ENCODE measurements at regions not wholly inside any gene's neighbourhood (a gene's known extent, or its start where the extent isn't known, plus 50 kb on each side); places are given as distances from the start of the nearest gene placed in this dataset.

DNA sequence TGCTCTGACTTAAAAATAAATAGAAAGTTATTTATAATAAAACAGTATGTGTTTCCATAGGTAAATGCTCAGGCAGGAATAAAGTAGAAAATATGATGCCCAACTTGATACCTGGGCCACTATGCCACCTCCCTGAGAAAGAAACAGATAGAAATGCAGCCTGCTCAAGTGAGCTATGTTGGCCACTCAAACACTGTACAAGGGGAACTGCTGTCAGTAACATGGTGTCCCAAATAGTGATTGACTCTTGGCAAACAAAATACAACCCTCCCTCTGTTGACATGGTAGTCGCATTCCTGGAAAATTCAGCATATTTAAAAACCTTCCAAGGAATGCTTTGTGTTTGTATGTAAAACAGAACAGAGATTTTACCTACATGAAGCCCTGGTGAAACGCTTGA is 66.9 kb upstream of the KCNE2 start:
- no peak overlapping the region for H3K27ac ChIP-seq (ENCODE audit: low read depth, low read length)
- no peaks in the 10 kb centered on the region for H3K9me3 ChIP-seq (ENCODE audit: control insufficient read depth, insufficient read depth, low read depth, low read length)
- H3K4me1 ChIP-seq (ENCODE audit: control insufficient read depth, insufficient read depth, low read length) = no peaks in the 10 kb centered on the region
- H3K27me3 ChIP-seq (ENCODE audit: control insufficient read depth, insufficient read depth, low read length) = no peaks in the 10 kb centered on the region
- H3K36me3 ChIP-seq (ENCODE audit: control insufficient read depth, insufficient read depth, low read length) = no peaks in the 10 kb centered on the region
- no peak overlapping the region for H3K9ac ChIP-seq (ENCODE audit: low read length)
- H3K4me3 ChIP-seq (ENCODE audit: low read depth, low read length) = no peak overlapping the region

DNA sequence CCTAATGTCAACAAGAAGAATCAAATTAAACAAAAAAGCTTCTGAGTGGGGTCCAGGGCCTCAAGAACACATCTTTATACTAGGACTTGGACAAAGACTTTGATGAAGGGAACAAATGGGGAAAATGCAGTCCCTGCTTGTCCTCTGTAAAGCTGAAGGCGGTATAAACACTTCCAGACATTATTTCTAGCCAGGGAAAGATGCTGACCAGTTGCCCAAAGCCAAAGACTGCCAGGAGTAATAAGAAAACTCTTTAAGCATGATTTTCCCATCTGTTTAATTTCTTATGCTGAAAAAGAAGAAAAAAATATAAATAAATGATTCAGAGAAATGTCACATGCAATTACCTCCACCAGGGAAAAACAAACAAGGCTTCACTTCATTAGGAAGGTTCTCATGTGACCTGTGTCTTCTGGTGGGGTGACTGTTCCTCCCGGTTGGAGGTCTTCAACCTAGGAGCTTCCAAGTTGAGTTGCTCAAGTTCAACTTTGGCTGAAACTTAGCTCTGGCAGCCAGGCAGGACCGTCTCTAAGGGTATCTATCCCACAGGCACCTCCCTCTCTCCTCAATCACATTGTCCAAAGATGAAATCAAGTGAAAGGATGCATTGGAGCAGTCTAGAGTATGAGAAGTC is 65.2 kb upstream of the KCNE2 start:
- H3K9ac ChIP-seq (ENCODE audit: low read length) = no peak overlapping the region
- H3K27ac ChIP-seq (ENCODE audit: low read depth, low read length) = no peak overlapping the region
- H3K27me3 ChIP-seq (ENCODE audit: control insufficient read depth, insufficient read depth, low read length) = no peaks in the 10 kb centered on the region
- no peak overlapping the region for H3K4me3 ChIP-seq (ENCODE audit: low read depth, low read length)
- H3K9me3 ChIP-seq (ENCODE audit: control insufficient read depth, insufficient read depth, low read depth, low read length) = no peaks in the 10 kb centered on the region
- no peaks in the 10 kb centered on the region for H3K36me3 ChIP-seq (ENCODE audit: control insufficient read depth, insufficient read depth, low read length)
- no peaks in the 10 kb centered on the region for H3K4me1 ChIP-seq (ENCODE audit: control insufficient read depth, insufficient read depth, low read length)

DNA sequence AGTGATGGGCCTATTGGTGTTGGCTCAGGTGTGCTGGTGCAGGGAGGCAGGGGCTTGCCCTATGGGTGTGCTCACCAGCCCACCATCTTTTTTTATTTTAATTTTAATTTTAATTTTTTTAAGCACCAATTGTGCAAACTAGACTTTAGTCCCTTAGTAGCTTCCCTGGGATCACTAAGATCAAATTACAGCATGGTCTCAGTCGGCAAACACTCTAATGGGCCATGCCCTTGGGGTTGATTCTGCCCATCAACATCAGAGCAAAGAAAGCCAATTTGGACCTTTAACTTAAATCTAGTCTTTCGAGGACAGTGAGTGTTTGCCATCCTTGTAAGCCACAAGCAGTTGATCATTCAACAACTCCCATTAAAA is 64.7 kb upstream of the KCNE2 start:
- Histone ChIP-seq H3K36me3 (ENCODE audit: control insufficient read depth, insufficient read depth, low read length) (no peaks in the 10 kb centered on the region), H3K9ac (ENCODE audit: low read length) (no peak overlapping the region), H3K4me1 (ENCODE audit: control insufficient read depth, insufficient read depth, low read length) (no peaks in the 10 kb centered on the region), H3K27me3 (ENCODE audit: control insufficient read depth, insufficient read depth, low read length) (no peaks in the 10 kb centered on the region), H3K27ac (ENCODE audit: low read depth, low read length) (no peak overlapping the region), H3K4me3 (ENCODE audit: low read depth, low read length) (no peak overlapping the region), H3K9me3 (ENCODE audit: control insufficient read depth, insufficient read depth, low read depth, low read length) (no peaks in the 10 kb centered on the region)

DNA sequence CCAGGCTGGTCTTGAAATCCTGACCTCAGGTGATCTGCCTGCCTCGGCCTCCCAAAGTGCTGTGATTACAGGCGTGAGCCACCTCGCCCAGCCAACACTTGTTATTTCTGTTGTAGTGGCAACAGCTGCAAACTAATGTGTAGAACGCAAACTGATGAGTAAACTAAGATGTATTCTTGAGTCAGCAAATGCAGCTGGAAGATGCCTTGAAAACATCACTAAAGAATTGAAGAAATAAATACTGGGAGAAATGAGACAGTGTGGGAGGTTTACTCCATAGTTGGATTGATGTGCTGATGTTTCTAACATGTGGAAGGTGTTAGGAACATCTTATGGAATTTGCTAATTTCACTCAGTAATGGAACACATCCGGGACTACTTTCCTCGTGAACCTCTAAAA is 61.3 kb upstream of the KCNE2 start:
- no peaks in the 10 kb centered on the region for H3K4me1 ChIP-seq (ENCODE audit: control insufficient read depth, insufficient read depth, low read length)
- no peak overlapping the region for H3K9ac ChIP-seq (ENCODE audit: low read length)
- H3K9me3 ChIP-seq (ENCODE audit: control insufficient read depth, insufficient read depth, low read depth, low read length) = no peaks in the 10 kb centered on the region
- no peaks in the 10 kb centered on the region for H3K36me3 ChIP-seq (ENCODE audit: control insufficient read depth, insufficient read depth, low read length)
- H3K27me3 ChIP-seq (ENCODE audit: control insufficient read depth, insufficient read depth, low read length) = no peaks in the 10 kb centered on the region
- H3K27ac ChIP-seq (ENCODE audit: low read depth, low read length) = no peak overlapping the region
- H3K4me3 ChIP-seq (ENCODE audit: low read depth, low read length) = no peak overlapping the region

DNA sequence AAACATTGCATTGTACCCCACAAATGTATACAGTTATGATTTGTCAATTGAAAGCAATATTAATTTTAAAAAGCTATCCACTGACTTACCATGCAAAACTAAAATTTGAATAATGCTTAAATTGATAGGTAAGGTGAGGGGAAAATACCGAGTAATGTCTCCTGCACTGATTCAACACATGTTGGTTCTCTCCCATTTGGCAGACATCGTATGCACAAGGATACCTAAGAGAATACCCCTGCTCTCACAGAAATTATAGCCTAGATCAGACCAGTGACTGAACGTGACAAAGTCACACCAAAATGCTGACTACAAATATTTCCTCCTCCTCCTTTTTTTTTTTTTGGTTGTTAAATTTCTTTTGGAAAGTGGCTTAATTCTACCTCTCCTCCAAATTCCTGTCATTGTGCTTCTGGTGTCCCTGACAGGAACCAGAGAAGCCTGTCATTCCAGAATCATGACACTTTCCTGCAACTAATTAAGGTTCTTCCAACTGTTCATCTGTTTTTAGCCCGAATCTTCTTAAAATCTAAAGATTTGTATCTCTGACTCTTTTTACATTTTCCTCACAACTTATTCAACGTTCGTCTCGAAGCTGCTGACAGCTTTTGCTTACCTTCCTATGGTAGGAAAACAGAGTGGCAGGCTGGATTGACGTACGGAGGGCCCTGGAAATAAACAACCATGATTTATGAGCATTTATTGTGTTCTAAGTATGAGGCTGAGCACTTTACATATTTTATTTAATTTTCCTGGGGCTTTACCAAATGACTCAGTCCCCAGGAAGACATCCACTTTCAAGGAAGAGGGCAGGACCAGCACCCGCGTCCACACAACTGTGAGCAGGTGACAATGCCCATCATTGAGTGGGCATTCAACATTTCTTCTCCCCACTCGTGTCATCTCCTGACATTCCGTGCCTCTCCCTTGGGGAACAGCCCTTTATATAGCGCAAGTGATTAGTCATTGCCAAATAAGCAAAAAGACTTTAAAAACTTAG is 57.9 kb upstream of the KCNE2 start:
- Histone ChIP-seq H3K27ac (ENCODE audit: low read depth, low read length) (no peak overlapping the region), H3K4me1 (ENCODE audit: control insufficient read depth, insufficient read depth, low read length) (no peaks in the 10 kb centered on the region), H3K9me3 (ENCODE audit: control insufficient read depth, insufficient read depth, low read depth, low read length) (no peaks in the 10 kb centered on the region), H3K27me3 (ENCODE audit: control insufficient read depth, insufficient read depth, low read length) (no peaks in the 10 kb centered on the region), H3K4me3 (ENCODE audit: low read depth, low read length) (no peak overlapping the region), H3K9ac (ENCODE audit: low read length) (no peak overlapping the region), H3K36me3 (ENCODE audit: control insufficient read depth, insufficient read depth, low read length) (no peaks in the 10 kb centered on the region)

DNA sequence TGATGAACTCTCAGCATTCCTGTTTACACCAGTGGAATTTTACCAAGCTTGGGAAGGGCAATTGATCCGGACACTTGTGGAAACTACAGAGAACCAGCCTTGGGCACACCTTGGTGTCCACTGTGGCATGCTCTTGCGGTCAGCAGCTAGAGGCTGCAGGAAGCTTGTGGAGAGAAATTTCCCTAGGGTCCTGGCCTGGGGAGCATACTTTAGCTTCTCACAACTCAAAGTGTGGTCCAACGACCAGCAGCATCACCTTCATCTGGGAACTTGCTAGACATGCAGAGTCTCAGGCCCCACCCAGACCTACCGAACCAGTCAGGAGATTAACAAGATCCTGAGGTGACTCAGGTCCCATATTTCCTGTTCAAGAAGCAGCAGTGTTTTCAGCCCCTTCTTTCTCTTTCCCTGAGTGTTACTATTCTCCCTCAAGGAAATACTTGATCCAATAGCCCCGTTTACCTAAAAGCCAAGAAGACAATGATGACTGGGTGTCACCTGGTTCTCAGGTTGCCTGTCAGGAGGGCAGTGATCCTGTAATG is 55.7 kb upstream of the KCNE2 start:
- Histone ChIP-seq H3K9me3 (ENCODE audit: control insufficient read depth, insufficient read depth, low read depth, low read length) (no peaks in the 10 kb centered on the region), H3K4me1 (ENCODE audit: control insufficient read depth, insufficient read depth, low read length) (no peaks in the 10 kb centered on the region), H3K9ac (ENCODE audit: low read length) (no peak overlapping the region), H3K4me3 (ENCODE audit: low read depth, low read length) (no peak overlapping the region), H3K36me3 (ENCODE audit: control insufficient read depth, insufficient read depth, low read length) (no peaks in the 10 kb centered on the region), H3K27ac (ENCODE audit: low read depth, low read length) (no peak overlapping the region), H3K27me3 (ENCODE audit: control insufficient read depth, insufficient read depth, low read length) (no peaks in the 10 kb centered on the region)

DNA sequence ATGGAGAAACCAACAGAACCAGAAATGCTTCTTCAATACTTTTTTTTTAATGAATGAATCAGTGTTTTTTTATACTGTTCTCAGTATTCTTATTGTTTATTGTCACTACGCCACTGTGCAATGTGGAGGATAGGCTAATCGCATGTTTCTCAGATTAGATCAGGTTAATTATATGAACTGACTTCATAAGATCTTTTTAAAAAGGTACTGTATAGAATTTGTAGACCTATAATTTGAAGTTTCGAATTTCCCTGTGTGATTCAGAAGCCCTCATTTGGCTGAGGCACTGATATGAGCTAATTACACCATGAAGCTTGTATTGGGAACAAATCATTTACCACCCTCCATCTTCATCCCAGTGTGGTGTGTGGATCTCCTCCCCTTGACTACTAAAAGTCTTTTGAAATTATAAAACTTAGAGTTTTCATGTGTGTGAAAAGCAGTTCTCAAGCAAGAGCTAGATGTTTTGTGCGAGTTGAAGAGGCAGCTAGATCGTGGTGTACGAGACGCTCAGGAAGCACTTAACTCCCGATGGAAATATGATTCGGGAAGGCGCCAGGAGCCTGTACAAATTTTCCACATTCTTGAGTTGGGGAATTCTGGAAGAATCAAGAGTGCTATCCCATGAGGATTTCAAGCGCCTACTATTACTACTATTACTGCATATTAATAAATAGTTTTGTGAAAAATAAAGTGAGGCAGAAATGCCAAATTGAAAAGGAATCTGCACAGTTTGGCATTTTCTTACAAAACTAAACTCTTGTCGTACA is 52.1 kb upstream of the KCNE2 start:
- no peak overlapping the region for H3K4me3 ChIP-seq (ENCODE audit: low read depth, low read length)
- no peaks in the 10 kb centered on the region for H3K9me3 ChIP-seq (ENCODE audit: control insufficient read depth, insufficient read depth, low read depth, low read length)
- no peaks in the 10 kb centered on the region for H3K27me3 ChIP-seq (ENCODE audit: control insufficient read depth, insufficient read depth, low read length)

DNA sequence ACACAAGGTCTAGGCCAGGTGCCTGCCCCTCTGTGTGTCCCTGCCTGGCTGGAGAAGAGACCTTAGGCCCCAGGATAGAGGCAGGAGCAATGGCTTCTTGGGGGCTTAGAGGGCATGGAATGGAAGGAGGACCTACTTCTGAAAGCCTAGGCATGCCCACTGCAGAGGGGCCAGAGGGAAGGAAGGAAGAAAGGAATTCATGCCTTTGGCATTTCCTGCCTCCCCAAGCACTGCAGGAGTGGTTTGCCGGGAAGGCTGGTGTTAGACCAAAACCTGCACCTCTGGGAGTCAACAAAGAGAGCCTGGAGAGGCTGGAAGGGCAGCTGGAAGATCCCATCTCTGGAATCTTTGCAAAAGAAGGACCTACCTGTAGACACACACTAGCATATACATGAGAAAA is 50.7 kb upstream of the KCNE2 start:
- H3K27ac ChIP-seq (ENCODE audit: low read depth, low read length) = no peak overlapping the region
- H3K9ac ChIP-seq (ENCODE audit: low read length) = no peak overlapping the region
- H3K36me3 ChIP-seq (ENCODE audit: control insufficient read depth, insufficient read depth, low read length) = no peaks in the 10 kb centered on the region
- no peak overlapping the region for H3K4me3 ChIP-seq (ENCODE audit: low read depth, low read length)
- H3K27me3 ChIP-seq (ENCODE audit: control insufficient read depth, insufficient read depth, low read length) = no peaks in the 10 kb centered on the region
- H3K4me1 ChIP-seq (ENCODE audit: control insufficient read depth, insufficient read depth, low read length) = no peaks in the 10 kb centered on the region
- H3K9me3 ChIP-seq (ENCODE audit: control insufficient read depth, insufficient read depth, low read depth, low read length) = no peaks in the 10 kb centered on the region

More for the DNA sequence above, 52.1 kb upstream of the KCNE2 start:
- Histone ChIP-seq H3K4me1 (ENCODE audit: control insufficient read depth, insufficient read depth, low read length) (no peaks in the 10 kb centered on the region), H3K36me3 (ENCODE audit: control insufficient read depth, insufficient read depth, low read length) (no peaks in the 10 kb centered on the region), H3K27ac (ENCODE audit: low read depth, low read length) (no peak overlapping the region), H3K9ac (ENCODE audit: low read length) (no peak overlapping the region)
